C4-2B (cell line): ENCODE measurements at regions not wholly inside any gene's neighbourhood (a gene's known extent, or its start where the extent isn't known, plus 50 kb on each side); places are given as distances from the start of the nearest gene placed in this dataset.

Source experiments
- CTCF ChIP-seq: fragments of 450-650 bp; conservative IDR thresholded peaks from 2 replicates; pipeline ENCODE4 v1.5.1; 2017; ENCODE audit warnings: mild to moderate bottlenecking
- ZFX ChIP-seq: fragments of 450-650 bp; IDR thresholded peaks from 2 replicates; pipeline ENCODE4 v1.6.1; 2017

- TF ChIP-seq CTCF (peak; percentile 16), ZFX (no peak)
Observed at GRCh38 chr2:205934443-205934842, 151.5 kb downstream of the INO80D start.
